Adrenal gland (tissue), 5 donors: ENCODE measurements at regions not wholly inside any gene's neighbourhood (a gene's known extent, or its start where the extent isn't known, plus 50 kb on each side); places are given as distances from the start of the nearest gene placed in this dataset.

Experiments used
- POLR2A ChIP-seq, 2 donors: fragments of 450-650 bp; IDR thresholded peaks; one replicate each; pipeline ENCODE4 v1.6.1; 2017; ENCODE audit warnings: antibody characterized with exemption in 2 of 2, mild to moderate bottlenecking in 2 of 2, moderate library complexity in 1 of 2
- TF ChIP-seq, protein P1 (sequence below), 6 experiments: fragments of 450-650 bp in 4 of 6; fragments of 200-600 bp in 2 of 6; sonication (generic) in 1 of 6; IDR thresholded peaks; 1 replicate in 5 of 6; 2 replicates in 1 of 6; pipeline versions ENCODE4 v1.5.1 to v1.8.0; 2016 to 2021; ENCODE audit warnings: antibody characterized with exemption in 6 of 6, mild to moderate bottlenecking in 2 of 6, moderate library complexity in 1 of 6
- donor health status: DM: no; HTN: no; CAD: no.

- TF ChIP-seq, protein P1, sequence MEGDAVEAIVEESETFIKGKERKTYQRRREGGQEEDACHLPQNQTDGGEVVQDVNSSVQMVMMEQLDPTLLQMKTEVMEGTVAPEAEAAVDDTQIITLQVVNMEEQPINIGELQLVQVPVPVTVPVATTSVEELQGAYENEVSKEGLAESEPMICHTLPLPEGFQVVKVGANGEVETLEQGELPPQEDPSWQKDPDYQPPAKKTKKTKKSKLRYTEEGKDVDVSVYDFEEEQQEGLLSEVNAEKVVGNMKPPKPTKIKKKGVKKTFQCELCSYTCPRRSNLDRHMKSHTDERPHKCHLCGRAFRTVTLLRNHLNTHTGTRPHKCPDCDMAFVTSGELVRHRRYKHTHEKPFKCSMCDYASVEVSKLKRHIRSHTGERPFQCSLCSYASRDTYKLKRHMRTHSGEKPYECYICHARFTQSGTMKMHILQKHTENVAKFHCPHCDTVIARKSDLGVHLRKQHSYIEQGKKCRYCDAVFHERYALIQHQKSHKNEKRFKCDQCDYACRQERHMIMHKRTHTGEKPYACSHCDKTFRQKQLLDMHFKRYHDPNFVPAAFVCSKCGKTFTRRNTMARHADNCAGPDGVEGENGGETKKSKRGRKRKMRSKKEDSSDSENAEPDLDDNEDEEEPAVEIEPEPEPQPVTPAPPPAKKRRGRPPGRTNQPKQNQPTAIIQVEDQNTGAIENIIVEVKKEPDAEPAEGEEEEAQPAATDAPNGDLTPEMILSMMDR (IDR thresholded peaks at IDR 0.05) = no peak
- no peak for TF ChIP-seq POLR2A (IDR thresholded peaks at IDR 0.05)
Measured at GRCh38 chr7:130932088-130932487, 198.1 kb upstream of the KLF14 start.
